Tibial nerve (tissue), 4 donors: ENCODE measurements at regions not wholly inside any gene's neighbourhood (a gene's known extent, or its start where the extent isn't known, plus 50 kb on each side); places are given as distances from the start of the nearest gene placed in this dataset.

ENCODE experiments used
- DNase-seq, 2 donors: peaks; one replicate each; pipeline ENCODE4 v3.0.0-alpha.2; 2019; ENCODE audit warnings: low spot score in 2 of 2
- H3K27ac ChIP-seq, 4 donors: fragments of 200-600 bp; sonication (generic) in 3 of 4; one replicate each; pipeline ENCODE4 v1.5.1; 2017 to 2019; ENCODE audit warnings: mild to moderate bottlenecking in 1 of 4
- H3K27me3 ChIP-seq, 2 donors: fragments of 200-600 bp; sonication (generic) in 1 of 2; one replicate each; pipeline versions ENCODE4 v1.5.1 to v1.6.0; 2017 to 2019
- H3K36me3 ChIP-seq, 3 donors: fragments of 200-600 bp; sonication (generic); one replicate each; pipeline ENCODE4 v1.5.1; 2018 to 2019
- H3K4me1 ChIP-seq, 4 donors: fragments of 200-600 bp; sonication (generic) in 3 of 4; one replicate each; pipeline ENCODE4 v1.5.1; 2017 to 2019
- H3K4me3 ChIP-seq, 4 donors: fragments of 200-600 bp; sonication (generic) in 3 of 4; one replicate each; pipeline ENCODE4 v1.5.1; 2017 to 2019; ENCODE audit warnings: mild to moderate bottlenecking in 1 of 4, moderate library complexity in 1 of 4
- H3K9me3 ChIP-seq, 4 donors: fragments of 200-600 bp; sonication (generic) in 3 of 4; one replicate each; pipeline ENCODE4 v1.5.1; 2017 to 2019
- EP300 ChIP-seq, 2 donors: sonication (generic); formaldehyde crosslinking; IDR thresholded peaks; one replicate each; pipeline ENCODE4 v1.6.1; 2017; ENCODE audit warnings: antibody characterized with exemption in 2 of 2, mild to moderate bottlenecking in 1 of 2
- POLR2A ChIP-seq, 2 donors: fragments of 450-650 bp; IDR thresholded peaks; one replicate each; pipeline ENCODE4 v1.6.1; 2017; ENCODE audit warnings: antibody characterized with exemption in 2 of 2, mild to moderate bottlenecking in 2 of 2, moderate library complexity in 2 of 2
- WGBS, 2 donors: methylation state at CpG; one replicate each; pipeline ENCODE4 v1.1.5; 2018; 5-methylcytosine and 5-hydroxymethylcytosine counted together
- TF ChIP-seq, protein P1 (sequence below), 5 experiments: fragments of 200-600 bp in 3 of 5; fragments of 450-650 bp in 2 of 5; sonication (generic) in 3 of 5; IDR thresholded peaks; one replicate each; pipeline ENCODE4 v1.5.1; 2016 to 2019; ENCODE audit warnings: antibody characterized with exemption in 5 of 5, mild to moderate bottlenecking in 3 of 5, moderate library complexity in 2 of 5

GRCh38 chr5:168001318-168001717 lies 290.1 kb upstream of the WWC1 start:
- no peak overlapping the region for H3K4me3 ChIP-seq
- WGBS, 2 donors: 20 to 34% methylated on average over 2 of the region's 2 CpGs
- TF ChIP-seq POLR2A (IDR thresholded peaks at IDR 0.05) (no peak), EP300 (IDR thresholded peaks at IDR 0.05) (no peak)
- TF ChIP-seq, protein P1, sequence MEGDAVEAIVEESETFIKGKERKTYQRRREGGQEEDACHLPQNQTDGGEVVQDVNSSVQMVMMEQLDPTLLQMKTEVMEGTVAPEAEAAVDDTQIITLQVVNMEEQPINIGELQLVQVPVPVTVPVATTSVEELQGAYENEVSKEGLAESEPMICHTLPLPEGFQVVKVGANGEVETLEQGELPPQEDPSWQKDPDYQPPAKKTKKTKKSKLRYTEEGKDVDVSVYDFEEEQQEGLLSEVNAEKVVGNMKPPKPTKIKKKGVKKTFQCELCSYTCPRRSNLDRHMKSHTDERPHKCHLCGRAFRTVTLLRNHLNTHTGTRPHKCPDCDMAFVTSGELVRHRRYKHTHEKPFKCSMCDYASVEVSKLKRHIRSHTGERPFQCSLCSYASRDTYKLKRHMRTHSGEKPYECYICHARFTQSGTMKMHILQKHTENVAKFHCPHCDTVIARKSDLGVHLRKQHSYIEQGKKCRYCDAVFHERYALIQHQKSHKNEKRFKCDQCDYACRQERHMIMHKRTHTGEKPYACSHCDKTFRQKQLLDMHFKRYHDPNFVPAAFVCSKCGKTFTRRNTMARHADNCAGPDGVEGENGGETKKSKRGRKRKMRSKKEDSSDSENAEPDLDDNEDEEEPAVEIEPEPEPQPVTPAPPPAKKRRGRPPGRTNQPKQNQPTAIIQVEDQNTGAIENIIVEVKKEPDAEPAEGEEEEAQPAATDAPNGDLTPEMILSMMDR (IDR thresholded peaks at IDR 0.05): no peak
- H3K36me3 ChIP-seq: no peaks in the 10 kb centered on the region
- H3K27ac ChIP-seq: no peak overlapping the region
- no peaks in the 10 kb centered on the region for H3K9me3 ChIP-seq
- H3K27me3 ChIP-seq: no peaks in the 10 kb centered on the region
- no peak for DNase-seq
- H3K4me1 ChIP-seq: peaks cover 0 to 7% (median 0%) of the 10 kb centered on the region in 4 donors

DNA sequence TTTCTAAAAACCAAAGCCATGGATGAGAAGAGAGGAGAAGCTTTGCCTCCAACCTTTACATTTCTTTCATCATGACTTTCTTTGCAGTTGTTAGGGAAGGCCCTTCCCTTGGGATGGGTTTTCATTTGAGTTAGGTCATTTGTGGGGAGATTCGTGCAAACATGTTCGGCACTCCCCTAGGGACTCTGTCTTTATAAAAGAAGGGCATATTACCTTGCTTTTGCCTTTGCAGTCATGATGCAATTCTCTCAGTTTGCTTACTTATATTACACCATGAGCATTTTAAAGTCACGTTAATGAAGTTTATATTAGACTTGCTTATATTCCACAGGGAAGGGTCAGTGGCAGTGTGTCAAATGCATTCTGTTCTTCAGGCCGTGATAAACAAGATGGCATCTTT lies 289.3 kb upstream of the WWC1 start:
- H3K4me3 ChIP-seq: no peak overlapping the region
- TF ChIP-seq, protein P1 (IDR thresholded peaks at IDR 0.05): no peak
- TF ChIP-seq EP300 (IDR thresholded peaks at IDR 0.05) (no peak), POLR2A (IDR thresholded peaks at IDR 0.05) (no peak)
- no peaks in the 10 kb centered on the region for H3K27me3 ChIP-seq
- no peaks in the 10 kb centered on the region for H3K36me3 ChIP-seq
- H3K4me1 ChIP-seq: peaks cover 0 to 7% (median 0%) of the 10 kb centered on the region in 4 donors
- no peaks in the 10 kb centered on the region for H3K9me3 ChIP-seq
- H3K27ac ChIP-seq: no peak overlapping the region
- 62 to 73% methylated on average over 4 of the region's 4 CpGs for WGBS, 2 donors
- DNase-seq: no peak

DNA sequence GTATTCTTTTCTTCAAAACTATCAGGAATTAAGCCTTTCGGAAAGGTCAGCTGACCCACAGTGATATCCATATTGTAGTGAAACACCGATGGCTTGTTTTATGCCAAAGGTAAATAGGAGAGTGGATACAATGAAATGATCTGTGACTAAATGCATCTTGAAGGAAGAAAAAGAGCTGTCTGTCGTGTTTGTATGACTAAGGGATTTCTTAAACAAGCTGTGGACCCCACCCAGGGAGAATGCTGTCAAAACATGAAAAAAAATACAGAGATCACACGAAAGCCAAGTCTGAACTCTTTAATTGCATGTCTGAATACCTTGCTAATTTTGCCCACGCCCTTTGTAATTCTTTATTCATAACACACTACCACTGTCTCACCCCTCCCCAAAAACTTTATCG lies 286.4 kb upstream of the WWC1 start:
- H3K27ac ChIP-seq: peak overlapping the region in 2 of 4 donors; percentile 10 to 48
- WGBS, 2 donors: 69 to 72% methylated on average over 6 of the region's 6 CpGs
- DNase-seq: no peak
- H3K27me3 ChIP-seq: no peaks in the 10 kb centered on the region
- no peak overlapping the region for H3K4me3 ChIP-seq
- no peak for TF ChIP-seq POLR2A (IDR thresholded peaks at IDR 0.05)
- TF ChIP-seq, protein P1 (IDR thresholded peaks at IDR 0.05): no peak
- no peak for TF ChIP-seq EP300 (IDR thresholded peaks at IDR 0.05)
- H3K36me3 ChIP-seq: no peaks in the 10 kb centered on the region
- peaks cover 0 to 7% (median 0%) of the 10 kb centered on the region in 4 donors for H3K4me1 ChIP-seq
- no peaks in the 10 kb centered on the region for H3K9me3 ChIP-seq

DNA sequence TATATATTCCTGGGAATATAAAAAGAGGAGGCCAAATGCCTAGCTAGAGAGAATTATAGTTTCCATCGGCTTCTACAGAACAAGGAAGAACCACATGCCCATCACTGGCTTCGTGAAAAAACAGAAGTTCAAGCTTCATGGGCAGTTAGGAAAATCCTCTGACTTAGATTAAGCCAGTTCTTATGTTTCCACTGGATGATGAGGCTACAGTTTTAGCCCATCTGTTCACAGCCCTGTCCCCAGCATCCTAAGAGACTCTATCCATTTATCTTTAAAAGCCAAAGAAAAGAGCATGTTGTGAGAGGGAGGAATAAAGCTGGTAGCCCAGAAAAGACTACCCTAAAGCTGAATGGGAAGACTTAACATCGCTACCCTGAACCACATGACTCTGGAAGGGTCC lies 285.5 kb upstream of the WWC1 start:
- TF ChIP-seq, protein P1 (IDR thresholded peaks at IDR 0.05): no peak
- TF ChIP-seq POLR2A (IDR thresholded peaks at IDR 0.05): no peak
- TF ChIP-seq EP300 (IDR thresholded peaks at IDR 0.05): no peak
- H3K27ac ChIP-seq: peak overlapping the region in 2 of 4 donors; percentile 49 to 69
- no peaks in the 10 kb centered on the region for H3K27me3 ChIP-seq
- H3K9me3 ChIP-seq: no peaks in the 10 kb centered on the region
- H3K4me1 ChIP-seq: peaks cover 0 to 7% (median 0%) of the 10 kb centered on the region in 4 donors
- DNase-seq: no peak
- H3K4me3 ChIP-seq: no peak overlapping the region
- H3K36me3 ChIP-seq: no peaks in the 10 kb centered on the region
- 83 to 85% methylated on average over 3 of the region's 3 CpGs for WGBS, 2 donors

GRCh38 chr5:168006456-168007130 lies 284.9 kb upstream of the WWC1 start:
- Histone ChIP-seq H3K27ac (peak overlapping the region in 2 of 4 donors; percentile 49 to 69), H3K4me3 (no peak overlapping the region), H3K4me1 (peaks cover 0 to 3% (median 0%) of the 10 kb centered on the region in 4 donors), H3K27me3 (no peaks in the 10 kb centered on the region), H3K36me3 (no peaks in the 10 kb centered on the region), H3K9me3 (no peaks in the 10 kb centered on the region)
- WGBS, 2 donors: 57 to 62% methylated on average over 10 of the region's 10 CpGs
- TF ChIP-seq, protein P1 (IDR thresholded peaks at IDR 0.05): no peak
- TF ChIP-seq EP300 (IDR thresholded peaks at IDR 0.05): no peak
- TF ChIP-seq POLR2A (IDR thresholded peaks at IDR 0.05): no peak
- DNase-seq: no peak
